ENCODE measurements at regions not wholly inside any gene's neighbourhood (a gene's known extent, or its start where the extent isn't known, plus 50 kb on each side); places are given as distances from the start of the nearest gene placed in this dataset.

DNA sequence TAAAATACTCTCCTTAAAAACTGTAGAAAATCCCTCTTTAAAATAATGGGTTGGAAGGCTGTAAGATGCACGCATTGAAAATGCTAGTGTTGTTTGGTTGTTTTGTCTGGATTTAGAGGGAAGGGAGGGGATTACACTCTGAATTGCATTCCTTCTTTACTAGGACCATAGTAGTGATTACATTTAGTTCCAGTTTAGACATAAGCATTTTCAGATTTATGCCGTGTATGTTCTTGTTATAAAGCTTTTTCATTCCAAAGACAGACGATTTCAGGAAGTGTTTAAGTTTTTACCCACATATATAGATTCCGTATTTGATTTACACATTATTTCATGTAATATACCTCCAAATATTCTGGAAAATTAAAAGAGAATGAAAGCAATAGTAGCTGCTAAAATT is 538.4 kb downstream of the PTPRC start:
- TF ChIP-seq, protein P1, sequence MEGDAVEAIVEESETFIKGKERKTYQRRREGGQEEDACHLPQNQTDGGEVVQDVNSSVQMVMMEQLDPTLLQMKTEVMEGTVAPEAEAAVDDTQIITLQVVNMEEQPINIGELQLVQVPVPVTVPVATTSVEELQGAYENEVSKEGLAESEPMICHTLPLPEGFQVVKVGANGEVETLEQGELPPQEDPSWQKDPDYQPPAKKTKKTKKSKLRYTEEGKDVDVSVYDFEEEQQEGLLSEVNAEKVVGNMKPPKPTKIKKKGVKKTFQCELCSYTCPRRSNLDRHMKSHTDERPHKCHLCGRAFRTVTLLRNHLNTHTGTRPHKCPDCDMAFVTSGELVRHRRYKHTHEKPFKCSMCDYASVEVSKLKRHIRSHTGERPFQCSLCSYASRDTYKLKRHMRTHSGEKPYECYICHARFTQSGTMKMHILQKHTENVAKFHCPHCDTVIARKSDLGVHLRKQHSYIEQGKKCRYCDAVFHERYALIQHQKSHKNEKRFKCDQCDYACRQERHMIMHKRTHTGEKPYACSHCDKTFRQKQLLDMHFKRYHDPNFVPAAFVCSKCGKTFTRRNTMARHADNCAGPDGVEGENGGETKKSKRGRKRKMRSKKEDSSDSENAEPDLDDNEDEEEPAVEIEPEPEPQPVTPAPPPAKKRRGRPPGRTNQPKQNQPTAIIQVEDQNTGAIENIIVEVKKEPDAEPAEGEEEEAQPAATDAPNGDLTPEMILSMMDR (IDR thresholded peaks at IDR 0.05; ENCODE audit: low read length), result no peak
- TF ChIP-seq EZH2 (IDR thresholded peaks at IDR 0.05; ENCODE audit: borderline replicate concordance, low read length), result no peak

All from OCI-LY1 (cell line).